Hepatocyte (in vitro differentiated cells): ENCODE measurements at regions not wholly inside any gene's neighbourhood (a gene's known extent, or its start where the extent isn't known, plus 50 kb on each side); places are given as distances from the start of the nearest gene placed in this dataset.
A peak's percentile ranks its signal among the peaks of the same experiment; 100 is the strongest.

Experiments
- DNase-seq: peaks from one replicate; pipeline ENCODE4 v3.0.0-alpha.2; 2016; ENCODE audit warnings: low spot score
- H2AFZ ChIP-seq: fragments of 200-600 bp; sonication (generic); 2 replicates; pipeline ENCODE4 v1.6.0; 2016; ENCODE audit warnings: antibody characterized with exemption, mild to moderate bottlenecking
- H3K27ac ChIP-seq: fragments of 200-600 bp; sonication (generic); 2 replicates; pipeline ENCODE4 v1.5.1; 2016; ENCODE audit warnings: mild to moderate bottlenecking
- H3K27me3 ChIP-seq: fragments of 200-600 bp; sonication (generic); 2 replicates; pipeline ENCODE4 v1.6.1; 2016
- H3K36me3 ChIP-seq: fragments of 200-600 bp; sonication (generic); replicated peaks from 2 replicates; pipeline ENCODE4 v1.5.1; 2016; ENCODE audit warnings: low read depth; ENCODE audit not compliant: insufficient read depth
- H3K4me1 ChIP-seq: fragments of 200-600 bp; sonication (generic); 2 replicates; pipeline ENCODE4 v1.5.1; 2016; ENCODE audit warnings: mild to moderate bottlenecking, moderate library complexity; ENCODE audit not compliant: insufficient read depth
- H3K4me2 ChIP-seq: fragments of 200-600 bp; sonication (generic); 2 replicates; pipeline ENCODE4 v1.6.0; 2016
- H3K4me3 ChIP-seq: fragments of 200-600 bp; sonication (generic); 2 replicates; pipeline ENCODE4 v1.5.1; 2016; ENCODE audit warnings: mild to moderate bottlenecking
- H3K79me2 ChIP-seq: fragments of 200-600 bp; sonication (generic); 2 replicates; pipeline ENCODE4 v1.6.0; 2017; ENCODE audit warnings: mild to moderate bottlenecking
- H3K9me2 ChIP-seq: fragments of 200-600 bp; sonication (generic); replicated peaks from 2 replicates; pipeline ENCODE4 v1.6.0; 2017; ENCODE audit warnings: mild to moderate bottlenecking; ENCODE audit not compliant: insufficient read depth
- H3K9me3 ChIP-seq: fragments of 200-600 bp; sonication (generic); 2 replicates; pipeline ENCODE4 v1.5.1; 2016; ENCODE audit warnings: low read depth, mild to moderate bottlenecking
- H4K20me1 ChIP-seq: fragments of 200-600 bp; sonication (generic); 2 replicates; pipeline ENCODE4 v1.6.0; 2016; ENCODE audit warnings: mild to moderate bottlenecking; ENCODE audit not compliant: insufficient read depth, poor library complexity, severe bottlenecking
- CTCF ChIP-seq: fragments of 200-600 bp; sonication (generic); IDR thresholded peaks from 2 replicates; pipeline ENCODE4 v1.5.1; 2016; ENCODE audit warnings: antibody characterized with exemption, mild to moderate bottlenecking; ENCODE audit not compliant: poor library complexity
- EZH2 ChIP-seq: fragments of 200-600 bp; sonication (generic); IDR thresholded peaks from 2 replicates; pipeline ENCODE4 v1.6.1; 2016; ENCODE audit warnings: antibody characterized with exemption, mild to moderate bottlenecking, borderline replicate concordance
- EZH2phosphoT487 ChIP-seq: fragments of 200-600 bp; sonication (generic); IDR thresholded peaks from one replicate; pipeline ENCODE4 v1.6.1; 2018; ENCODE audit warnings: antibody characterized with exemption, mild to moderate bottlenecking, low read depth, moderate library complexity; ENCODE audit not compliant: unreplicated experiment, severe bottlenecking
- WGBS: methylation state at CpG from one replicate; pipeline ENCODE4 v1.1.6; 2016; ENCODE audit warnings: low lambda C conversion rate; ENCODE audit errors: missing lambda C conversion rate; 5-methylcytosine and 5-hydroxymethylcytosine counted together

- Histone ChIP-seq H3K4me2 (no peak overlapping the region), H3K9me3 (no peaks in the 10 kb centered on the region), H4K20me1 (no peaks in the 10 kb centered on the region), H3K9me2 (no peaks in the 10 kb centered on the region), H3K4me3 (no peak overlapping the region), H3K27ac (no peak overlapping the region), H3K27me3 (no peaks in the 10 kb centered on the region), H2AFZ (no peak overlapping the region), H3K79me2 (no peaks in the 10 kb centered on the region), H3K4me1 (peaks cover 1% of the 10 kb centered on the region), H3K36me3 (no peaks in the 10 kb centered on the region)
- TF ChIP-seq EZH2phosphoT487 (no peak), CTCF (no peak), EZH2 (no peak)
- DNase-seq = no peak
These were observed 53.9 kb upstream of the ZFR start for GRCh38 chr5:32498484-32498883.

GRCh38 chr5:32496104-32496503 is 51.6 kb upstream of the ZFR start:
- H3K9me2 ChIP-seq = no peaks in the 10 kb centered on the region
- no peaks in the 10 kb centered on the region for H3K27me3 ChIP-seq
- no peaks in the 10 kb centered on the region for H4K20me1 ChIP-seq
- H2AFZ ChIP-seq = no peak overlapping the region
- no peaks in the 10 kb centered on the region for H3K79me2 ChIP-seq
- no peak for DNase-seq
- H3K4me3 ChIP-seq = no peak overlapping the region
- 54% methylated on average over 5 of the region's 5 CpGs for WGBS
- TF ChIP-seq CTCF (no peak), EZH2 (no peak), EZH2phosphoT487 (no peak)
- peak overlapping the region; percentile 77 for H3K27ac ChIP-seq
- no peaks in the 10 kb centered on the region for H3K4me1 ChIP-seq
- no peak overlapping the region for H3K4me2 ChIP-seq
- H3K36me3 ChIP-seq = no peaks in the 10 kb centered on the region
- H3K9me3 ChIP-seq = no peaks in the 10 kb centered on the region

GRCh38 chr5:32494827-32495226 is 50.3 kb upstream of the ZFR start:
- Histone ChIP-seq H3K79me2 (no peaks in the 10 kb centered on the region), H3K4me1 (peaks cover 10% of the 10 kb centered on the region), H3K9me2 (no peaks in the 10 kb centered on the region), H2AFZ (no peak overlapping the region), H3K36me3 (no peaks in the 10 kb centered on the region), H3K4me3 (no peak overlapping the region), H4K20me1 (no peaks in the 10 kb centered on the region), H3K4me2 (no peak overlapping the region), H3K9me3 (no peaks in the 10 kb centered on the region), H3K27me3 (no peaks in the 10 kb centered on the region), H3K27ac (no peak overlapping the region)
- no peak for TF ChIP-seq EZH2
- no peak for TF ChIP-seq EZH2phosphoT487
- no peak for TF ChIP-seq CTCF
- 100% methylated on average over 6 of the region's 6 CpGs for WGBS
- DNase-seq = no peak
